ENCODE measurements at regions not wholly inside any gene's neighbourhood (a gene's known extent, or its start where the extent isn't known, plus 50 kb on each side); places are given as distances from the start of the nearest gene placed in this dataset.

DNA sequence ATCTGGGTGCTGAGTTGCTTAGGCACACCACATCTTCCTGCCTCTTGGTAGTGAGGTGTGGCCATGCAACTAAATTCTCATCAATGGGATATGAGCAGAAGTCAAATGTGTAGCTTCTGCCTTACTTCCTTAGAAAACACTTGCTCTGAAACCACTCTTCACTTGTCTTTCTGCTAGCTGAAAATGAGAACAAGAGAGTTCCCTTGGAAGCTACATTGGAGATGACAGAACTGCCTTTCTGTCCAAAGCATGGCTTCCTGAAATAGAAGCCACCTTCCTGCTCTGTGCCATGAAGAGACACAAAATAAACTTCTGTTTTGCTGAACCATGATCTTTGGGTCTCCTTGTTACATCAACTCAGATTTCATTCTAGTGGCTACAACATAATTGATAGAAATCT, 659.9 kb downstream of the IRS1 start:
- H2AFZ ChIP-seq (ENCODE audit: low read length): no peak overlapping the region
- H3T11ph ChIP-seq (ENCODE audit: low read length): no peak overlapping the region

More for the DNA sequence above, 659.9 kb downstream of the IRS1 start:
- TF ChIP-seq, protein P1, sequence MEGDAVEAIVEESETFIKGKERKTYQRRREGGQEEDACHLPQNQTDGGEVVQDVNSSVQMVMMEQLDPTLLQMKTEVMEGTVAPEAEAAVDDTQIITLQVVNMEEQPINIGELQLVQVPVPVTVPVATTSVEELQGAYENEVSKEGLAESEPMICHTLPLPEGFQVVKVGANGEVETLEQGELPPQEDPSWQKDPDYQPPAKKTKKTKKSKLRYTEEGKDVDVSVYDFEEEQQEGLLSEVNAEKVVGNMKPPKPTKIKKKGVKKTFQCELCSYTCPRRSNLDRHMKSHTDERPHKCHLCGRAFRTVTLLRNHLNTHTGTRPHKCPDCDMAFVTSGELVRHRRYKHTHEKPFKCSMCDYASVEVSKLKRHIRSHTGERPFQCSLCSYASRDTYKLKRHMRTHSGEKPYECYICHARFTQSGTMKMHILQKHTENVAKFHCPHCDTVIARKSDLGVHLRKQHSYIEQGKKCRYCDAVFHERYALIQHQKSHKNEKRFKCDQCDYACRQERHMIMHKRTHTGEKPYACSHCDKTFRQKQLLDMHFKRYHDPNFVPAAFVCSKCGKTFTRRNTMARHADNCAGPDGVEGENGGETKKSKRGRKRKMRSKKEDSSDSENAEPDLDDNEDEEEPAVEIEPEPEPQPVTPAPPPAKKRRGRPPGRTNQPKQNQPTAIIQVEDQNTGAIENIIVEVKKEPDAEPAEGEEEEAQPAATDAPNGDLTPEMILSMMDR (conservative IDR thresholded peaks at IDR 0.05): no peak
- H3K79me2 ChIP-seq (ENCODE audit: insufficient read depth, low read length): no peaks in the 10 kb centered on the region
- no peaks in the 10 kb centered on the region for H3K27me3 ChIP-seq (ENCODE audit: insufficient read depth, low read length)
- H2BK15ac ChIP-seq (ENCODE audit: low read depth, low read length): no peak overlapping the region
- Mint-ChIP-seq H3K27ac (no peak overlapping the region), H3K27me3 (ENCODE audit: low read depth) (no peaks in the 10 kb centered on the region), H3K4me3 (no peak overlapping the region), H3K36me3 (ENCODE audit: insufficient read depth in 1 of 3, low read depth in 3 of 3) (no peaks in the 10 kb centered on the region), H3K4me1 (no peaks in the 10 kb centered on the region), H3K9me3 (no peaks in the 10 kb centered on the region)
- no peak overlapping the region for H4K8ac ChIP-seq (replicated peaks; ENCODE audit: insufficient read length, low read depth, low read length)
- H3K9ac ChIP-seq (ENCODE audit: extremely low read depth, insufficient read length, low read length): no peak overlapping the region
- no peak for DNase-seq
- no peak overlapping the region for H3K27ac ChIP-seq (ENCODE audit: insufficient read length, low read depth, low read length)
- no peak overlapping the region for H3K56ac ChIP-seq (ENCODE audit: insufficient read length, low read depth, low read length)
- H2BK20ac ChIP-seq (ENCODE audit: low read depth, low read length, poor library complexity, severe bottlenecking): no peak overlapping the region
- no peak overlapping the region for H4K5ac ChIP-seq (ENCODE audit: insufficient read length, low read depth, low read length)
- no peaks in the 10 kb centered on the region for H4K20me1 ChIP-seq (ENCODE audit: control insufficient read depth, insufficient read depth, insufficient read length)
- H2BK5ac ChIP-seq (ENCODE audit: insufficient read length, low read length): no peak overlapping the region
- H2AK5ac ChIP-seq (ENCODE audit: insufficient read length, low read length): no peak overlapping the region
- no peak overlapping the region for H4K91ac ChIP-seq (ENCODE audit: insufficient read length, low read depth, low read length)
- H3K23ac ChIP-seq (ENCODE audit: insufficient read length, low read depth, low read length): no peak overlapping the region
- H3K4me2 ChIP-seq (ENCODE audit: insufficient read depth, insufficient read length, low read length): no peak overlapping the region
- H3K9me3 ChIP-seq (ENCODE audit: control insufficient read depth, low read depth, low read length): no peaks in the 10 kb centered on the region
- H2BK120ac ChIP-seq (ENCODE audit: low read depth, low read length, poor library complexity, severe bottlenecking): no peak overlapping the region
- no peaks in the 10 kb centered on the region for H3K79me1 ChIP-seq (ENCODE audit: insufficient read depth, low read depth, low read length, poor library complexity, severe bottlenecking)
- no peak overlapping the region for H3K18ac ChIP-seq (ENCODE audit: insufficient read length, low read depth, low read length)
- no peaks in the 10 kb centered on the region for H3K4me1 ChIP-seq (ENCODE audit: insufficient read depth, low read length)
- no peaks in the 10 kb centered on the region for H3K23me2 ChIP-seq (ENCODE audit: insufficient read length, low read depth, low read length, poor library complexity, severe bottlenecking)
- H2BK12ac ChIP-seq (ENCODE audit: insufficient read length, low read depth, low read length): no peak overlapping the region
- no peak overlapping the region for H3K4ac ChIP-seq (ENCODE audit: low read depth, low read length)
- no peak overlapping the region for H3K14ac ChIP-seq (ENCODE audit: insufficient read depth, low read length)

All from H9 (cell line).